T-cell (primary cell): ENCODE measurements at regions not wholly inside any gene's neighbourhood (a gene's known extent, or its start where the extent isn't known, plus 50 kb on each side); places are given as distances from the start of the nearest gene placed in this dataset.

Source experiments
- ATAC-seq, 4 experiments: fragments of 200-7000 bp in 3 of 4; fragments of 150-1000 bp in 1 of 4; cut with Tn5 transposase; replicated peaks in 1 of 4; 1 replicate in 3 of 4; 2 replicates in 1 of 4; pipeline ENCODE4 v1.10.0; 2021; ENCODE audit warnings: moderate library complexity in 3 of 4, mild to moderate bottlenecking in 2 of 4, moderate number of reproducible peaks in 1 of 4
- CTCF ChIA-PET, 2 donors: fragments of 300-600 bp; sonication (Branson Sonifier 250); formaldehyde crosslinking; loops; one replicate each; lab custom pipeline; 2022; ENCODE audit warnings: antibody characterized with exemption in 2 of 2; lab: Charles Lee
- POLR2A ChIA-PET, 2 donors: fragments of 300-600 bp; sonication (Branson Sonifier 250); formaldehyde crosslinking; loops; one replicate each; lab custom pipeline; 2022; ENCODE audit warnings: antibody characterized with exemption in 2 of 2; lab: Charles Lee
- DNase-seq, 35 experiments: peaks; one replicate each; pipeline versions ENCODE4 v3.0.0 to v3.0.0-alpha.2; 2013 to 2023
- H3K27ac ChIP-seq: one replicate; pipeline ENCODE4 v1.5.1; 2013; ENCODE audit warnings: low read length
- H3K27me3 ChIP-seq, 2 experiments: replicated peaks in 1 of 2; 1 replicate in 1 of 2; 2 replicates in 1 of 2; pipeline versions ENCODE4 v1.6.1 to v1.7.0; 2013; ENCODE audit warnings: low read length in 1 of 2, mixed read lengths in 1 of 2; ENCODE audit not compliant: control insufficient read depth in 2 of 2, insufficient read depth in 2 of 2; ENCODE audit errors: extremely low read depth in 1 of 2
- H3K36me3 ChIP-seq, 2 donors: 1 replicate in 1 of 2; 2 replicates in 1 of 2; pipeline versions ENCODE4 v1.6.1 to v1.7.0; 2013; ENCODE audit warnings: low read length in 1 of 2; ENCODE audit not compliant: control insufficient read depth in 2 of 2, insufficient read depth in 1 of 2; ENCODE audit errors: extremely low read depth in 1 of 2
- H3K4me1 ChIP-seq, 2 experiments: 1 replicate in 1 of 2; 2 replicates in 1 of 2; pipeline versions ENCODE4 v1.6.1 to v1.7.0; 2013; ENCODE audit warnings: low read length in 2 of 2, mixed read lengths in 1 of 2; ENCODE audit not compliant: insufficient read depth in 2 of 2, control insufficient read depth in 1 of 2; ENCODE audit errors: extremely low read depth in 1 of 2
- H3K4me3 ChIP-seq, 2 donors: 1 replicate in 1 of 2; 2 replicates in 1 of 2; pipeline versions ENCODE4 v1.5.1 to v1.7.0; 2013; ENCODE audit warnings: mild to moderate bottlenecking in 2 of 2, low read length in 1 of 2, moderate library complexity in 1 of 2; ENCODE audit not compliant: control insufficient read depth in 1 of 2; ENCODE audit errors: extremely low read depth in 1 of 2
- H3K9me3 ChIP-seq: 2 replicates; pipeline ENCODE4 v1.7.0; 2013
- H3K27ac Mint-ChIP-seq, 2 donors: one replicate each; pipeline ENCODE4 v1.8.0; 2020 to 2021; ENCODE audit warnings: mild to moderate bottlenecking in 2 of 2, mixed read lengths in 2 of 2
- H3K27me3 Mint-ChIP-seq, 2 donors: one replicate each; pipeline ENCODE4 v1.8.0; 2021 to 2022; ENCODE audit warnings: mixed read lengths in 2 of 2
- H3K36me3 Mint-ChIP-seq: one replicate; pipeline ENCODE4 v1.8.0; 2021; ENCODE audit warnings: mixed read lengths
- H3K4me1 Mint-ChIP-seq, 3 donors: one replicate each; pipeline ENCODE4 v1.8.0; 2020 to 2022; ENCODE audit warnings: mixed read lengths in 3 of 3, mild to moderate bottlenecking in 1 of 3
- H3K4me3 Mint-ChIP-seq, 3 donors: one replicate each; pipeline ENCODE4 v1.8.0; 2020 to 2022; ENCODE audit warnings: mild to moderate bottlenecking in 3 of 3, mixed read lengths in 3 of 3, moderate library complexity in 3 of 3
- H3K9me3 Mint-ChIP-seq, 3 donors: one replicate each; pipeline ENCODE4 v1.8.0; 2020 to 2022; ENCODE audit warnings: mixed read lengths in 3 of 3
- WGBS: methylation state at CpG from one replicate; pipeline ENCODE4 v1.1.5; 2013; ENCODE audit warnings: missing lambda C conversion rate; ENCODE audit not compliant: insufficient coverage; 5-methylcytosine and 5-hydroxymethylcytosine counted together

DNA sequence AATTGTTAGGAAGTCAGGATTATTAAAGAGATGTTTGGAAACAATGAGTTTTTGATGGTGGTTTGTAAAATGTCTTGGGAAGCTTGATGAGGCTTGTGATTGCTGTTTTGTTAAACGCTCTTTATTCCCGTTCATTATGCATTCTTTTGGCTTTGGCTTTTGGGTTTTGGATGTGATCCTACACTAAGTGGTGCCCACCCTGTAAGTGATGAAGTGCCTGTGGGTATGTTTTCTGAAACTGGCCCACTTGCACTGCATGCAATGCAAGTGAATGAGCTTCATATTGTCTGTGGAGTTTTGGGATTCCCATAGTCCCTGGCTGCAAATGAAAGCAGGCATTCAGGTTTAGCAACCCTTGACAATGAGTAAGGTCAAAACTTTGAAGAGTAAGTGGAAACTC lies 1035.5 kb upstream of the WWC1 start:
- POLR2A ChIA-PET: no interaction called here
- Mint-ChIP-seq H3K27me3 (no peaks in the 10 kb centered on the region), H3K9me3 (peaks cover 12 to 22% (median 17%) of the 10 kb centered on the region in 3 donors), H3K36me3 (no peaks in the 10 kb centered on the region), H3K27ac (no peak overlapping the region), H3K4me3 (no peak overlapping the region), H3K4me1 (no peaks in the 10 kb centered on the region)
- CTCF ChIA-PET: no interaction called here
- Histone ChIP-seq H3K27ac (no peak overlapping the region), H3K4me3 (no peak overlapping the region), H3K4me1 (no peaks in the 10 kb centered on the region), H3K9me3 (no peaks in the 10 kb centered on the region), H3K27me3 (no peaks in the 10 kb centered on the region), H3K36me3 (no peaks in the 10 kb centered on the region)
- 60% methylated on average over 2 of the region's 2 CpGs for WGBS
- no peak for ATAC-seq
- DNase-seq: no peak

DNA sequence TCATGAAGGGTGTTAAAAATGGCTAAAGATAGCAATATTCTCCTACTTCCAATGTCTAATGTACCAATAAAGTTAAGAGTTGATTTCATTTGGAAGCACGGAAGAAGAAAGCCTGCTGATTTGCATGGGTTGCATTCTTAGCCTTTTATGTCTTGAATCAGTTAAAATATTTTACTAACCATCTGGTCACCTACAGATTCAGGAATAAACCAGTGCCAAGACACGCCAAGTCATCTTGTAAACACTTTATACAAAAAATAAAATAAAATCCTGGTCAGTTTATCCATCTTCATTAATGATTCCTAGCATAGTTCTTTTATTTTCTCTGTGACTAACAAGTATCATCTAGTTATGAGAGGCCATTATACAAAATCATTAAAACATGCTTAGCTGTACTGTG lies 1031.6 kb upstream of the WWC1 start:
- ChIA-PET POLR2A (no interaction called here), CTCF (no interaction called here)
- H3K4me1 ChIP-seq: no peaks in the 10 kb centered on the region
- no peaks in the 10 kb centered on the region for H3K27me3 Mint-ChIP-seq
- H3K4me3 ChIP-seq: no peak overlapping the region
- no peaks in the 10 kb centered on the region for H3K27me3 ChIP-seq
- no peak overlapping the region for H3K27ac ChIP-seq
- no peaks in the 10 kb centered on the region for H3K9me3 ChIP-seq
- ATAC-seq: no peak
- no CpG with 5 or more reads among the region's 2 CpGs for WGBS
- no peaks in the 10 kb centered on the region for H3K4me1 Mint-ChIP-seq
- no peaks in the 10 kb centered on the region for H3K36me3 Mint-ChIP-seq
- no peak for DNase-seq
- H3K36me3 ChIP-seq: no peaks in the 10 kb centered on the region
- peaks cover 4 to 23% (median 12%) of the 10 kb centered on the region in 3 donors for H3K9me3 Mint-ChIP-seq
- no peak overlapping the region for H3K4me3 Mint-ChIP-seq
- H3K27ac Mint-ChIP-seq: no peak overlapping the region

DNA sequence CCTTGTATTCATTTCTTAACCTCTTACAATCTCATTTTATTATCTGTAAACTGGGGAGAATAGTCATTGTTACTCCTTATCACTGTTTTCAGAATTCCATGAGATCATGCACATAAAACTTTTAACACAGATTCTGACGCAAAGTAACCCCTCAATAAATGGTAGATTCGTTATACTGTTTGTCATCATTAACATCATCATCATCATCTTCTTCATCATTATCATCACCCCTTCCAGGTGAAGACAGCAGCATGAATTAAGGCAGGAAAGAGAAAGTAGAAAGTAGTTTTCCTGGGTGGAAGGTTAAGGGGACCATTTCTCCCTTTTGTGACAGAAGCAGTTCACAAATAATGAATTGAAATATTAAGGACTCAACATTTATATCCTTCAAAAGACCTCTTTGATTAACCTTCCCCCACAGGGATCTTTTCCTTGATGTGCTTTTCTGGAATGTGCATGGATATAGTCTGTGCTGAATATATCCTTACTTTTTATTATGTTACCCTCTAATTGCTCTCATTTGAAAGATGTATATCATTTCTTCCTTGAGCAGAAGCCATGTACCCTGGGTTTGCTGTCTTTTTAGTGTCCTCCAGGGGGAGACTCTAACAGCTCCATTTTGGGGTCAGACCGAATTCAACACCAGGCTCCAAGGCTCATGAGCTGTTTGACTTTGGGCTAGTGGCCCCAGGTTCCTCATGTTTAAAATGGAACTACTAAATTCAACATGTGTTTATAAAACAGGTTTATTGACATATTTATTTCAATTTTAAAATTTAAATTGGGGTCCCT lies 1029.9 kb upstream of the WWC1 start:
- Histone ChIP-seq H3K4me1 (no peaks in the 10 kb centered on the region), H3K27ac (no peak overlapping the region), H3K27me3 (no peaks in the 10 kb centered on the region), H3K9me3 (no peaks in the 10 kb centered on the region), H3K4me3 (no peak overlapping the region), H3K36me3 (no peaks in the 10 kb centered on the region)
- Mint-ChIP-seq H3K4me1 (no peaks in the 10 kb centered on the region), H3K27me3 (no peaks in the 10 kb centered on the region), H3K27ac (no peak overlapping the region), H3K9me3 (peaks cover 4 to 22% (median 6%) of the 10 kb centered on the region in 3 donors), H3K4me3 (no peak overlapping the region), H3K36me3 (no peaks in the 10 kb centered on the region)
- no CpG with 5 or more reads among the region's 3 CpGs for WGBS
- POLR2A ChIA-PET: interaction anchor here in 1 of 2 donors (0.6 kb wide), 1 partner anchor 120 kb away, joined by 3 read pairs; no protein-coding TSS in a partner anchor
- DNase-seq: no peak
- CTCF ChIA-PET: no interaction called here
- no peak for ATAC-seq

DNA sequence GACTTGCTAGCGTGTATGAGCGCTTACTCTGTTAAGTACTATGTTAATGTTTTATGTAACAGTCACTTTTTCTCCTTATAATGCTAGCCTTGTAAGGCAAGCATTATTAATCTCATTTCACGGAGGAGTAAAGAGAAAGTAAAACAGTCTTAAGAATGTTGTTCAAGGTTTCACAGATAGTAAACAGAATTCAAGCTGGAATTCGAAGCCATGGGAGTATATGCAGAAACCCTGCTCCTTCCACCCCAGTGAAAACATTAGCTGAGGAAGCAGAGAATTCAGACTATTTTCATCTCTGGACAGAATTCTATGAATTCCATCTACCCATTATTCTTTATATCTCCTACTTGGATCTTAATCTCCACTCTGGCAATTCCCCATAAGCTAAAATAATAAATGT lies 1028.3 kb upstream of the WWC1 start:
- Histone ChIP-seq H3K36me3 (no peaks in the 10 kb centered on the region), H3K27me3 (no peaks in the 10 kb centered on the region), H3K27ac (no peak overlapping the region), H3K9me3 (no peaks in the 10 kb centered on the region), H3K4me3 (no peak overlapping the region), H3K4me1 (no peaks in the 10 kb centered on the region)
- Mint-ChIP-seq H3K4me1 (no peaks in the 10 kb centered on the region), H3K9me3 (peaks cover 6 to 22% (median 6%) of the 10 kb centered on the region in 3 donors), H3K4me3 (no peak overlapping the region), H3K27ac (no peak overlapping the region), H3K27me3 (no peaks in the 10 kb centered on the region), H3K36me3 (no peaks in the 10 kb centered on the region)
- no peak for DNase-seq
- ChIA-PET POLR2A (no interaction called here), CTCF (interaction anchor here in 1 of 2 donors (0.8 kb wide), 1 partner anchor 12 kb away, joined by 3 read pairs; no protein-coding TSS in a partner anchor)
- ATAC-seq: no peak
- WGBS: no CpG with 5 or more reads among the region's 4 CpGs

DNA sequence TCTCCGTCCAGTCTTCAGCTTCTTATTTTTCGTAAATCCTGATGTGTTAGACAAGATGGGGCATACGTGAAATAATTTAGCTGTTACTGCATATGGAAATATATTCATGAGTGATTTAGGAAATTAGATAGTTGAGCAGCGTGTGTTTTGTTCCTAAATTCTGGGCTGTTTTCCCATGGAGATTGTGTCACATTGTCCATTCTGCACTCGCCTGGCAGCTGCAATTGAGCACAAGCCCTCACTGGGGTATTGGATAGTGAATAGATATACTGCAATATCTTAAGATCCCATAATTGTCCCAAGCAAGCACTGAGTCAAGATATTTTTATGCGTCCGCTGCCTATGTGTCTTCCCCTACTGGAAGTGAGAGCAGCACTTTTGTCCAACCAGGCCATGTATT lies 1027.1 kb upstream of the WWC1 start:
- POLR2A ChIA-PET: no interaction called here
- no peak overlapping the region for H3K27ac ChIP-seq

DNA sequence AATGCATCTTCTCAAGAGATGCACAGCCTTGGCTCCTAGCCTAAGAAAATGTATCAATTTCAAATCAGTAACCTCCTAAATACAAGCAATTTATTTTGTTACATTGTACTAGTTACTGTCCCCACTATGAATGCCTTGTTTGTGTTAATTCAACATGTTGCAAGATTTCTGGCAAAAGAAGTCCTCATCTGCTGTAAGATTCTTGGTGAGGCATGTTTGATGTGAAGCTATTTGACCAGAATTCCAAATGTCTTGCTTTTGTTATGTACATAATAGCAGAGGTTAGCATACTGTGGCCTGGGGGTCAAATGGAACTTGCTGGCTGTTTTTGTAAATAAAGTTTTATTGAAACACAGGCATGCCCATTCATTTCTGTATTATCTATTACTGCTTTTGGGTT lies 1023.1 kb upstream of the WWC1 start:
- peaks cover 9 to 15% (median 15%) of the 10 kb centered on the region in 3 donors for H3K9me3 Mint-ChIP-seq

More for the DNA sequence above, 1027.1 kb upstream of the WWC1 start:
- Mint-ChIP-seq H3K27ac (no peak overlapping the region), H3K4me3 (no peak overlapping the region), H3K27me3 (no peaks in the 10 kb centered on the region), H3K36me3 (no peaks in the 10 kb centered on the region), H3K9me3 (peaks cover 0 to 22% (median 6%) of the 10 kb centered on the region in 3 donors), H3K4me1 (no peaks in the 10 kb centered on the region)
- Histone ChIP-seq H3K9me3 (no peaks in the 10 kb centered on the region), H3K36me3 (no peaks in the 10 kb centered on the region), H3K27me3 (no peaks in the 10 kb centered on the region), H3K4me3 (no peak overlapping the region), H3K4me1 (no peaks in the 10 kb centered on the region)
- 89% methylated on average over 4 of the region's 7 CpGs for WGBS
- CTCF ChIA-PET: no interaction called here
- ATAC-seq (no peak), DNase-seq (no peak)

More for the DNA sequence above, 1023.1 kb upstream of the WWC1 start:
- H3K27ac ChIP-seq: no peak overlapping the region
- H3K4me1 Mint-ChIP-seq: no peaks in the 10 kb centered on the region
- no peak for DNase-seq
- H3K9me3 ChIP-seq: no peaks in the 10 kb centered on the region
- ChIA-PET CTCF (no interaction called here), POLR2A (no interaction called here)
- H3K36me3 Mint-ChIP-seq: no peaks in the 10 kb centered on the region
- ATAC-seq: no peak
- no peak overlapping the region for H3K27ac Mint-ChIP-seq
- H3K36me3 ChIP-seq: no peaks in the 10 kb centered on the region
- no peak overlapping the region for H3K4me3 Mint-ChIP-seq
- no peak overlapping the region for H3K4me3 ChIP-seq
- H3K4me1 ChIP-seq: no peaks in the 10 kb centered on the region
- no peaks in the 10 kb centered on the region for H3K27me3 ChIP-seq
- H3K27me3 Mint-ChIP-seq: no peaks in the 10 kb centered on the region
